Inferior parietal cortex (tissue), 1 donor: ENCODE measurements at regions not wholly inside any gene's neighbourhood (a gene's known extent, or its start where the extent isn't known, plus 50 kb on each side); places are given as distances from the start of the nearest gene placed in this dataset.
"Not testable (repeated sequence)": the region's sequence is repeated elsewhere in the genome, so short reads cannot be mapped to it uniquely, and the experiment has no call there.

Experiments
- DNase-seq: peaks from one replicate; pipeline ENCODE4 v3.0.0-alpha.2; 2016; ENCODE audit errors: extremely low spot score

DNA sequence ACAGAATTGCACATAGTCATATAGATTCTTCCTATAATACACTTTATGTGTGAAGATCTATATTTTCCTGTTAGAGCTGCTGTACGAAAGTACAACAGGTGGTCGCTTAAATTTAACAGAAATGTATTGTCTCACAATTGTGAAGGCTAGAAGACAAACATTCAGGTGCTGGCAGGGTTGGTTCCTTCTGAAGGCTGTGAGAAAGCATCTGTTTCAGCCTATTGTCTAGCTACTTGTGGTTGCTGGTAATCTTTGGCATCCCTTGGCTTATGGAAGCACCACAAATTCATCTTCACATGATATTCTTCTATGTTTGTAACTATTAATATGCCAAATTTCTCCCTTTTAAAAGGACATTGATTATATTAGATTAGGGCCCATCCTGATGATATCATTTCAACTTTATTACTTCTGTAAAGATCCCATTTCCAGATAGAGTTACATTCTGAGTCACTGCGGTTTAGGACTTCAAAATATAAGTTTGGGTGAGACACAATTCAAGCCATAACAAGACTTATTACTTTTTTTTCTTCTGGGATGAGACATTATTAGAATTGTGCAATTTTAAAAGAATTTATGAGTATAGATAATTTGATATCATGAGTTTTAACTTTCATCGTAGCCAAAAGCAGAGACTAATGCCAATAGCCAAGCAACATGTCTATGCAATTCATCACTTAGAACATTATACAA, 248.1 kb upstream of the BCHE start:
- no peak for DNase-seq

DNA sequence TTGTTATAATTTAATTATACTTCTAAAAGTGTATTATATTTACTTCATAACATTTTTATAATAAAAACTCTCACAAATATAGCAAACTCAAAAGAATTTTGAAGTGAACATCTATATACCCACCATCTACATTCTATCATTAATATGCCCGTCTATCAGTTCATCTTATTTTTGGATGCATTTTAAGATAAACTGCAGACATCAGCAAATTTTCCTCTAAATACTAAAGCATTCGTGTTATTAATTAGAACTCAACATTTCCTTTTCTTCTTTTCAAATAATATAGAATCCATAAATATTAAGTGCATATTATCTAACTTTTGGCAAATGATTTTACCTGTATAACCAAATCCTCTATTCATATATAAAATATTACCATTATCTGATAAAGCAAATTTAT, 242.9 kb upstream of the BCHE start:
- no peak for DNase-seq

DNA sequence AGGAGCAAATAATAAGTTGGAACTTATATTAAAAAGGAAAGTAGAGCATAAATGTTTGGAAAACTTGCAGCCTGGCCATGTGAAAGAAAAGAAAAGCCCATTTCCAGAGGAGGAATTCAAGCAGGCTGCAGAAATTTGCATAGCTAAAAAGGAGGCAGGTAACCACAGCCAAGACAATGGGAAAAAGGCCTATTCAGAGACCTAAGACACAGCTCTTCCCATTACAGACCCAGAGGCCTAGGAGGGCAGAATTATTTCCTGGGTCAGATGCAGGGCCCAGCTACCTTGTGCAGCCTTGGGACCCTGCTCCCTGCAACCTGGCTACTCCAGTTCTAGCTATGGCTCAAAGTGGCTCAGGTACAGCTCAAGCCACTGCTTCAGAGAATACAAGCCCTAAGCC, 234.6 kb upstream of the BCHE start:
- DNase-seq, result no peak

DNA sequence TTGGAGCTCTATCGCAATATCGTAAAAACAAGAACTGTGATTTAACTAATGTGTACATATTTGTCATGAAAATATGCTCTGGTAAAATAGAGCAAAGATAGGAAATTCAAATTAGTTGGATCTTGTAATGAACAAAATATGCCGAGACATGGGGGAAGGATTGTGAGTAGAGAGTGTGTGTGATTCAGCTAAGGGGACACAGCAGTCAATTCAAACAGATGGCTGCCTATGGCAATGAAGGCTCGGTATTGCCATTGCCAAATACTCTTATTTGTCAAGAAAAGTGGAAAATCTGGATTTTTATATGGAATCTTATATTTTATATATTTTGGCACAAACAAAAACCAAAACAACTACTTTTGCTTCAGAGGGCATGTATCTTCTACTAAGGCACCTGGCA, 227.3 kb upstream of the BCHE start:
- no peak for DNase-seq

DNA sequence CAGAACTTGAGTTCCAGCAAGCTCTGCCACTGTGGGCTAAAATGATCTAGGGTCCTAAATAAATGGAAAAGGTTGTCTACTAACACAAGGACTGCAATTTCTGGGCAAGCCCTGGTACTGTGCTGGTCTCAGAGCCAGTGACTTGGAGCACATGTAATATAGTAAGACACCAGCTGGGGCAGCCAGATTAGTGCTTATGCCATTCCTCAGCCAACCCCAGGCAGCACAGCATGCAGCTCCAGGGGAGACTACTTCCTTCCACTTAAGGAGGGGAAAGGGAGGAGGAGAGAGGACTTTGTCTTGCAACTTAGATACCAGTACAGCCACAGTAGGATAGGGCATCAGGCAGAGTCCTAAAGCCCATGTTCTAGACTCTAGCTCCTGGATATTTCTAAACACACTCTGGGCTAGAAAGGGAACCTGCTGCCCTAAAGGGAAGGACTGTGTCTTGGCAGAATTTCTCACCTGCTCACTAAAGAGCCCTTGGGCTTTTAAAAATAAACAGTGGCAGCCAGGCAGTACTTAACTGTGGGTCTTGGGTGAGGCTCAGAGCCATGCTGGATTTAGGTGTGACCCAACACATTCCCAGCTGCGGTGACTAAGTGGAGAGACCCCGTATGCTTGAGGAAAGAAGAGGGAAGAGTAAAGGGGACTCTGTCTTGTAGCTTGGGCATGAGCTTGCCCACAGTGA, 223.7 kb upstream of the BCHE start:
- no peak for DNase-seq

DNA sequence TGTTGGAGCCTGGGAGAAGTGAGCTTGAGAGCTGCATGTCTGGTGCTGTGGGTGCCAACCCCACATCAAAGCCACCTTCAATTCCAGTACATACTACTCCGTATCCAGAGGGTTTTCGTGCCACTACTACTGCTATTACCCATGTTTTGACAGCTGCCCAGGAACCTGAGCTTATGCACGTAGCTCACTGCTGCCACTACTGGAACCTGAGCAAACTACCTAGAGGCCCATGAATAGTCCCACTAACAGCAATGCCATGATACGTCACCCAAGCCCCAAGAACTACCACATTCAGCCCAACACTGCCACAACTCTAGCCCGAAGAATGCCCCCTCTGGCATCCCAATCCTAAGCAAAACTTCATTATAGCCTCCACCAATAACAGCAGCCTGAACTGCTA, 215.2 kb upstream of the BCHE start:
- no peak for DNase-seq

DNA sequence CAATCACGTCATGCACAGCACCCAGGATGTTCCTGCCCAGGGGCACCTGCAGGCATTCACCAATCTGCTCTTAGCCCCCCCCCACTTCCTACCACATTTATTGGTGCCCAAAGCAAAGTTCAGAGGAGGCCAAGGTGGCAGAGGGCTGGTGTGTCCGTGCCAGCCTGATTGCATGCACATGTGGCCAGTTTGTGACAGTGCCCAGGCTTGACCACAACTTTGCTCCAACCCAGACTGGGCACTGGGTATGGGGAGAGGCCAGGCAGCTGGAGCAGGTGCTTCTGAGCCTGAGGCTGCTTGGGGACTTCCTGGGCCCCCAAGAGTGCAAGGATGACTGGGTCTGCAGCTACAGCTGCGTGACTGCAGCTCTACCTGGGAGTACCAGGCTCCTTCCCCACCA, 192.3 kb upstream of the BCHE start:
- no peak for DNase-seq

DNA sequence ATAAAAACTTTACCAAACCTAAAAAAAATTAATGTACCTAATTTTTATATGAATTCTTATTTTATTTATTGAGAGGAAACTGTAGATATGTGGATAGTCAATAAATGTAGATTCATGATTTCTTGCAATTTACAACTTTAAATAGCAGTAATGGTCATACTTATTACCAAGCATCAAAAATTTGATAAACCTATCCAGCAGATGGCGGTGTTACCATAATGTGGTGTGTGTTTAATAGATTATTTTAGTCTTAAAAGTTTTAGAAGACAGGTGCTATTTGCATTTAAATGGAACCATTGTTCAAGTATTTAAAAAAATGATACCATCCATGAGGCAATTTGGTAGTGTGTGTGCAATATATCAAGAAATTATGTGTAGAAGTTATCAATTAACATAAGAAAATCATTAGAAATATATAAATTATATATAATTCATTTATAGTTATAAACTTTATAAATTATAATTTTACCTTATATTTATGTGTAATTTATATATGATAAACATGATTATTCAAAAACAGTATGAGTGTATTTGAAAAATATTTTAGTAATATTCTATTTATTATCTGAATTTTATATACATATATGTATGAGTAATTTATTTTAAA, 176.0 kb upstream of the BCHE start:
- DNase-seq, result peak; percentile 55

DNA sequence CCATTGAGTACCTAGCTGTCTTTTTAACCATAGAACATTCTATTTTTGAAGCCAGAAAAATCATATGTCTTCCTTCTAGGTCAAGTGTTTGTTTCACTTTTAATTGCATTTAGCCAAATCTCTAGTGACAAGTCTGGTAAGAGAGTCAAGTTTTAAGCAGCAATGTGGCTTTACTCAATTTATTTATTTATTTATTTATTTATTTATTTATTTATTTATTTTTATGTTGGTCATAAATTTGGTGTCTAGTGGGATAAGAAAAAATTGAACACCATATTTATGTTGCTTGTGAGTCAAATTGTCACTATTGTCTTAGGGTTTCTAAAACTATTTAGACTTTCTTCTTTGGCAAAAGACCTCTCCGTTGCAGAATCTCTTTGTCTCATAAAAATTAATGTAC, 174.5 kb upstream of the BCHE start:
- DNase-seq, result no peak

DNA sequence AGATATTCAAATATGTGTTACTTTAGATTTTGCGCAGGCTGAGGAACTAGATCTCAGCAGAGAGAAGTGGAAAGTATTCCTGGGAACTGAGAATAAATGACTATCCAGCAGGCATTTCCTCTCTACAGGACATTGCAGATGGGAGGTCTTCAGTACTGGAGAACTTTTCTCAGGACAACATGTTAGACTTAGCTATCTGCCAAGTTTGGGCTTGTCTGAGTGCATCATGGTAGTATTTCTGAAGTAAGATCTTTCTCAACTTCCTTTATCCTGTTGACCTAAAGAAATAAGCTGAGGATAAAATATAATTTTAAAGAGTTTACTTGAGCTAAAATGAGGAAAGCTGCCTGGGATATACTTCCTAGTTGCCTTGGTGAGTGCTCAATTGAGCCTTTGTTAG, 167.9 kb upstream of the BCHE start:
- DNase-seq, result no peak

DNA sequence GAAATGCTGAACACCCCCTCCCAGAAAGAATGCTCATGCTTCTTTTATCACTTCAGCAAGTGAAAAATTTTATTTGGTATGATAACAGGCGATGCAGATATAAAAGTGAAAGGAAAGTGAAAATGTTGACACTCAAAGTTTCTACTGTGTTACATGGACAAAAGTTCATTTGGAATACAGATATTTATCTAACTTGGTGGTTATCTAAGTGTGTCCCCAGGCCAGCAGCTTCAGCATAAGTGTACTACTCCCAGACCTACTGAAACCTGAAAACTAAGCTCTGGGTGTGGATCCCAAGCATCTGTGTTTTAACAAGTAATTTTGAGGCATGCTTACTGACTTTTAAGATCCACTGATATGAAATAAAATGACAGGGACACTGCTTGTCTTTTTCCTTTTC, 157.1 kb upstream of the BCHE start:
- DNase-seq, result no peak

DNA sequence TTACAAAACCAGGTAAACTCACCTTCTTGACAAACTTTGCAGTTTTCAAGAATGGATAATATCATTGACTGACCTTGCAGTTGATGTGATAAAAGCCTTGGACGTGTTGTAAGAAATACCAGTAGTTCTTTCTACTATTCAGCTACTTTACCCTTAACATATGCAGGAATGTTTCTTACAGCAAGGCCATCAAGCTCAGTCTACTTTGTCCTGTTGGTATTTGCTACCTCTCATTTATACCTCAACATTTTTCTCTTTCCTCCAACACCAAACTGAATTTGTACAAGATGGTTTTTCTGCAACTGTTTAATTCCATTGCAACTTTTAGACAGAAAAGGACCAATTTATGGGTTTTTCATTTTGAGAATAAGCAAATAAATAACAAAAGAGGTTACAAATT, 147.4 kb upstream of the BCHE start:
- no peak for DNase-seq

DNA sequence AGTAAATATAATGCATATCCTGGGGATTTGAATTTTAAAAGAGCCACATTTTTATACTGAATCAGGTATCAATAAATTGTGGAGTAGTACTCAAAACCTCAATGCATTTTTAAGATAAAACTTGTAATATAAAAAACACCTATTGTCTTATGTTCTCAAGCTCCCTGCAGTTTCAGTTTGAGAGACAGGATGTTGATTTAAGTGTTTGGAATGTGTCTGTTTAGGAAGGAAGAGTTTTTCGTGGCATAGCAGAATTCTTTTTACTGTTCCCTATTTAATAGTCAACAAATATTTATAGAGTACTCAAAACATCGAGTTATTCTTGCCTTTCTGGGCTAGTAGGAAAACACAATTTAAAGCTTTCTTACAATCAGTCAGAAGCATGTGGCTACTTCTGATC, 146.1 kb upstream of the BCHE start:
- DNase-seq, result no peak

DNA sequence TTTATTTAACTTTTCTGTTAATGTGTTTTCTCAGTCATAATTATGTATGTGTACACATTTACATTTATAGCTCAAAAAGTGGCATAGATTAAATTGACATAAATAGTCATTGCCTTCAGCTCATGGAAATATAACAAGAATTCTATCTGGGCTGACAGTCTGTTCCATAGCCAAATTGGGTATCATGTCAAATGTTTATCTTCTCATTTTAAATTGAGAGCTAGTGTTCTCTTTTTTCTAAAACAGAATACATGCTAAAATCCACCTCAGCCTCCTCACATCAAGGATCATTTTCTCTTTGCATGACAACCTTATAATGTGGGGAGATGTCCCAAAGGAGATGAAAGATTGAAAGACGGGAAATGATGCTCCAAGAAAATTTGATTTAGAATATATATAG, 144.1 kb upstream of the BCHE start:
- no peak for DNase-seq

DNA sequence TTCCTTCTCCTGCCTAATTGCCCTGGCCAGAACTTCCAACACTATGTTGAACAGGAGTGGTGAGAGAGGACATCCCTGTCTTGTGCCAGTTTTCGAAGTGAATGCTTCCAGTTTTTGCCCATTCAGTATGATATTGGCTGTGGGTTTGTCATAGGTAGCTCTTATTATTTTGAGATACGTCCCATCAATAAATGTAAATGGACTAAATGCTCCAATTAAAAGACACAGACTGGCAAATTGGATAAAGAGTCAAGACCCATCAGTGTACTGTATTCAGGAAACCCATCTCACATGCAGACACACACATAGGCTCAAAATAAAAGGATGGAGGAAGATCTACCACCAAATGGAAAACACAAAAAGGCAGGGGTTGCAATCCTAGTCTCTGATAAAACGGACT, 123.6 kb upstream of the BCHE start:
- DNase-seq, result not testable (repeated sequence)

DNA sequence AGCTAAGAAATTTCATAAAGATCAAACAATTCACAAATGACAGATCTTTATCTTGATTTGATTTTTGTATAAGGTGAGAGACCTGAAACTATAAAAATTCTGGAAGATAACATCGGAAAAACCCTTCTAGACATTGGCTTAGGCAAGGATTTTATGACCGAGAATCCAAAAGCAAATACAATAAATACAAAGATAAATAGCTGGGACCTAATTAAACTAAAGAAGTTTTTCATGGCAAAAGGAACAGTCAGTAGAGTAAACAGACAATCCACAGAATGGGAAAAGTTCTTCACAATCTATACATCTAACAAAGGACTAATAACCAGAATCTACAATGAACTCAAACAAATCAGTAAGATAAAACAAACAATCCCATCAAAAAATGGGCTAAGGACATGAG, 116.9 kb upstream of the BCHE start:
- DNase-seq, result no peak

DNA sequence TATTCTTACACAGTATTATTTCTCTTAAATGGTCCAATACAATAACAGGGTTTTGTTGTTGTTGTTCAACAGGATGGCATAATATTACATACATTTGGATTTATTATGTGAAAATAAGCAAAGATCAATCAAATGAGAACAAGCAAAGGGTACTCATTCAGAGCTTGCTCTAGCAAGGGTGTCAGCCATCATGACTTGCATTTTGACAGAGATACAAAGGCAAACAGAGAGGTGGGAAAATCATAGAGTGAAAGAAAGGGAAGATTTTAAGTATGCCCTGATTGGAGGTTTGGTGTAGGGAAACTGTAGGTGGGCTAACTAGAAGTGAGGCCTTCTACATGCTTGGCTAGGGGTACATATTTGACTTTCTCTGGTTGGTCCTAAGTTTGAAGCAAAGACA, 109.1 kb upstream of the BCHE start:
- no peak for DNase-seq

DNA sequence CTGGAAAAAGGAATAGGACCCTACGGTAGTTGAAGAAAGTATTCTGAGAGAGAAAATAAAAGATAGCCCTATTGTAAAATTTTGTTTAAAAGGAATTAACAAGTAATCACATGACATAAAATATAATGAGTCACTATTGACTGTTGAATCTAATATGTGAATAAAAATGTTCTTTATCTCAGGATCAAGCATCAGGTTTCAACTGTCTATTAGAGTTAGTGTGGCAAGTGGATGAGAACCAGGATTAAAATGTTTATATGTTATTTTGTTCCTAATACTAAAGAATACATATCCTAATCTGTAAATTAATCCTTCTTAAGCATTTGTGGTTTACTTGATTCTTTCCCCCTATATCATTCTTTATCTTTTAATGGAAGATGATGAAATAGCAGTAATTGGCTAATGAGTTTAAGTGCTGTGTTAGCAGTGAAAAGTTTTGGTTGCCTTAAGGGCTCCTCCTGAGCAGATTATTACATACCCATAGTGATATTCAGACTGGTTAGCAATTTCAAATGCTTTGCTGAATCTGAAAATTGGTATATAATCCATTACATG, 101.8 kb upstream of the BCHE start:
- no peak for DNase-seq

DNA sequence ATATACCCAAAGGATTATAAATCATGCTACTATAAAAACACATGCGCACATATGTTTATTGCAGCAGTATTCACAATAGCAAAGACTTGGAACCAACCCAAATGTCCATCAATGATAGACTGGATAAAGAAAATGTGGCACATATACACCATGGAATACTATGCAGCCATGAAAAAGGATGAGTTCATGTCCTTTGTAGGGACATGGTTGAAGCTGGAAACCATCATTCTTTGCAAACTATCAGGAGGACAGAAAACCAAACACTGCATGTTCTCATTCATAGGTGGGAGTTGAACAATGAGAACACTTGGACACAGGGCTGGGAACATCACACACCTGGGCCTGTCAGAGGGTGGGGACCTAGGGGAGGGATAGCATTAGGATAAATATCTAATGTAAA, 98.9 kb upstream of the BCHE start:
- DNase-seq, result not testable (repeated sequence)

DNA sequence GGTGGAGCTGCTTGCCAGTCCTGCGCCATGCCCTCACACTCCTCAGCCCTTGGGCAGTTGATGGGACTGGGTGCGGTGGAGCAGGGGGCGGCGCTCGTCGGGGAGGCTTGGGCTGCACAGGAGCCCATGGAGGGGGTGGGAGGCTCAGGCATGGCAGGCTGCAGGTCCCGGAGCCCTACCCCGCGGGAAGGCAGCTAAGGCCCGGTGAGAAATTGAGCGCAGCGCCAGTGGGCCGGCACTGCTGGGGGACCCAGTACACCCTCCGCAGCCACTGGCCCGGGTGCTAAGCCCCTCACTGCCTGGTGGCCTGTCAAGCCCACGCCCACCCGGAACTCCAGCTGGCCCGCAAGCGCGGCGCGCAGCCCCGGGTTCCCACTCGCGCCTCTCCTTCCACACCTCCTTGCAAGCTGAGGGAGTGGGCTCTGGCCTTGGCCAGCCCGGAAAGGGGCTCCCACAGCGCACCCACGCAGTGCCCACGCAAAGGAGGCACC, 87.1 kb upstream of the BCHE start:
- not testable (repeated sequence) for DNase-seq

DNA sequence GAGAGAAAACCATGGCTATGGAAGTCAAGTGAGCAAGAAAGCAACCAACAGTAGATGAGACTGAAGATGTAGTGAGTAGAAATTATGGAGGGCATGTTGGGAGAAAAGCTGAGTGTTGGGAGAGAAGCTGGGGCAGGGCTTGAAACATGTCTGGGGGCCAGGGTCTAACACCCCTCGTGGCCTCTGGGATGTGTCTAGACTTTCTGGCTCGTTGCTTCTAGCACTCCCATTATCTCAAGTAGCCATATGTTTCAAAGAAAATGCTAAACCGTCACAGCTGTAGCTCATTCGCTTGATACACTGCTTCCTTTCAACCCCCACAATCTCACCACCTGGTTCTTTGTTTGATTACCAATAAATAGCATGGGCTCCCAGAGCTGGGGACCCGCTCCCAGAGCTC, 83.8 kb upstream of the BCHE start:
- DNase-seq, result no peak

DNA sequence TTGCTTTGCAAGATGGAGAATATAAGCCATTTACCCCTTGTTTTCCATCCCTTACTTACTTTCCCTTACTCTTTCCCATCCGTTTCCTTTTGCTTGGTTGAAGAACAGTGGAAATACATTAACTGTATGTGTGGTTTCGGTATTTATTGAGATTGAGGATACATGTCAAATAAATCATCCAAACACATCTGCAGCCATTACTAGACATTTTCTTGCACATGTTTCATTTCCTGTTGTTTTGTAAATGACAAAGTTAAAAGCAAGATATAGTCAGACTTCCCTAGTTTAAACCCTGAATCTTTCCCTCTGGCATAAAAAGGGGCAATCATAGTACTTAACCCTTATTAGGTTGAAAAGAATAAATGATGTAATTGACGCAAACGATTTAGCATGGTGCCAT, 82.1 kb upstream of the BCHE start:
- DNase-seq, result no peak

DNA sequence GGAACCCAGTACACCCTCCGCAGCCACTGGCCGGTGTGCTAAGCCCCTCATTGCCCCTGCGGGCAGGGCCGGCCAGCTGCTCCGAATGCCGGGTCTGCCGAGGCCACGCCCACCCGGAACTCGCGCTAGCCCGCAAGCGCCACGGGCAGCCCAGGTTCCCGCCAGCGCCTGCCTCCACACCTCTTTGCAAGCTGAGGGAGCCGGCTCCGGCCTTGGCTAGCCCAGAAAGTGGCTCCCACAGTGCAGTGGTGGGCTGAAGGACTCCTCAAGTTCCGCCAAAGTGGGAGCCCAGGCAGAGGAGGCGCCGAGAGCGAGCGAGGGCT, 81.4 kb upstream of the BCHE start:
- no peak for DNase-seq
